ENCODE measurements at regions not wholly inside any gene's neighbourhood (a gene's known extent, or its start where the extent isn't known, plus 50 kb on each side); places are given as distances from the start of the nearest gene placed in this dataset.

DNA sequence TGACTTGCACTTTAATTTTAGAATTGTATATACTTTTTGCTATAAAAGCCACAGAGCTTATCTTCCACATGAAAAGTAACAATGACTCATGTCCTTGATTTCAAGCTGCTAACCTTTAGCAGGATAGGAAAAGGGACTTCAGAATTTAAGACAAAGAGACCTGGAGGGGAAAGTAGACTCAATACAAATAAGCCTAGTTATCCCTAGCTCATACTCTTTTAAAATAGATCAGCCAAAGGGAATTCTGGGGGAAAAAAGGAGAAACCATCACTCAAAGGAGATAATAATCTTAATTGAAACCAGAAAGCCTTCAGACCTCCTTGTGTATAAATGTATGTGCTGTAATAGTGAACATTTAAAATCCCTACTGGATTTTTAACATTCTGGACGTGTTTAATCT lies 930.3 kb downstream of the NTRK3 start:
- peak; percentile 35 for TF ChIP-seq GATA2 (IDR thresholded peaks at IDR 0.05; ENCODE audit: low read depth, low read length)
- peak; percentile 74 for TF ChIP-seq GATA3 (IDR thresholded peaks at IDR 0.05; ENCODE audit: low read depth, low read length)

All from SH-SY5Y (cell line).